Fibroblast of the aortic adventitia (primary cell): ENCODE measurements at regions not wholly inside any gene's neighbourhood (a gene's known extent, or its start where the extent isn't known, plus 50 kb on each side); places are given as distances from the start of the nearest gene placed in this dataset.

Experiments
- DNase-seq: peaks from one replicate; pipeline ENCODE4 v3.0.0-alpha.2; 2010; ENCODE audit warnings: low read depth
- H3K4me3 ChIP-seq: 2 replicates; pipeline ENCODE4 v1.5.1; 2011; ENCODE audit warnings: low read depth, mild to moderate bottlenecking, control low read depth, low read length, moderate library complexity
- TF ChIP-seq, protein P1 (sequence below): IDR thresholded peaks from 2 replicates; pipeline ENCODE4 v1.5.1; 2011; ENCODE audit warnings: mild to moderate bottlenecking, low read length, control low read depth, inconsistent platforms; ENCODE audit not compliant: insufficient read depth

- no peak overlapping the region for H3K4me3 ChIP-seq
- DNase-seq, result no peak
- TF ChIP-seq, protein P1, sequence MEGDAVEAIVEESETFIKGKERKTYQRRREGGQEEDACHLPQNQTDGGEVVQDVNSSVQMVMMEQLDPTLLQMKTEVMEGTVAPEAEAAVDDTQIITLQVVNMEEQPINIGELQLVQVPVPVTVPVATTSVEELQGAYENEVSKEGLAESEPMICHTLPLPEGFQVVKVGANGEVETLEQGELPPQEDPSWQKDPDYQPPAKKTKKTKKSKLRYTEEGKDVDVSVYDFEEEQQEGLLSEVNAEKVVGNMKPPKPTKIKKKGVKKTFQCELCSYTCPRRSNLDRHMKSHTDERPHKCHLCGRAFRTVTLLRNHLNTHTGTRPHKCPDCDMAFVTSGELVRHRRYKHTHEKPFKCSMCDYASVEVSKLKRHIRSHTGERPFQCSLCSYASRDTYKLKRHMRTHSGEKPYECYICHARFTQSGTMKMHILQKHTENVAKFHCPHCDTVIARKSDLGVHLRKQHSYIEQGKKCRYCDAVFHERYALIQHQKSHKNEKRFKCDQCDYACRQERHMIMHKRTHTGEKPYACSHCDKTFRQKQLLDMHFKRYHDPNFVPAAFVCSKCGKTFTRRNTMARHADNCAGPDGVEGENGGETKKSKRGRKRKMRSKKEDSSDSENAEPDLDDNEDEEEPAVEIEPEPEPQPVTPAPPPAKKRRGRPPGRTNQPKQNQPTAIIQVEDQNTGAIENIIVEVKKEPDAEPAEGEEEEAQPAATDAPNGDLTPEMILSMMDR, result no peak
Measured at GRCh38 chr5:91963166-91963565, 580.0 kb upstream of the ARRDC3 start.

GRCh38 chr5:91957666-91958065 is 574.5 kb upstream of the ARRDC3 start:
- peak; percentile 46 for DNase-seq
- no peak overlapping the region for H3K4me3 ChIP-seq
- TF ChIP-seq, protein P1, result no peak

GRCh38 chr5:91956738-91957137 is 573.6 kb upstream of the ARRDC3 start:
- H3K4me3 ChIP-seq, result no peak overlapping the region
- no peak for DNase-seq
- TF ChIP-seq, protein P1, result no peak

DNA sequence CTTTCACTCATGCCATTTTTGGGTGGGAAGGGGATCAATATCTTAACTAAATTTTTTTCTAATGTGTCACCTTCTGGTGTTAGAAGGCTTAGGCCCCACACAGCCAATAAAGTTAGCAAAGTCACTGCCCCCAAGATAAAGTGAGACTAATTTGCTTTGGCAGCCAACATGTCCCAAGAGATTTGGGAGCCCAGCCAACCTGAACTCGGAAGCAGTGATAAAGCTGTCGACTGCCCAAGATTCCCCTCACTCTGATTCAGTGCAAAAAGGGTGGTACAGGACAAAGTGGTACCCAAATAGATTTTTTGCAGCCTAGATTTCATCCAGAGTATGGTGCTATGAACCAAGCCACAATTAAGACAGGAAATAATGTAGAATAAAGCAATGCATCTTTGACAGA is 572.5 kb upstream of the ARRDC3 start:
- TF ChIP-seq, protein P1, result no peak
- no peak overlapping the region for H3K4me3 ChIP-seq
- DNase-seq, result no peak

DNA sequence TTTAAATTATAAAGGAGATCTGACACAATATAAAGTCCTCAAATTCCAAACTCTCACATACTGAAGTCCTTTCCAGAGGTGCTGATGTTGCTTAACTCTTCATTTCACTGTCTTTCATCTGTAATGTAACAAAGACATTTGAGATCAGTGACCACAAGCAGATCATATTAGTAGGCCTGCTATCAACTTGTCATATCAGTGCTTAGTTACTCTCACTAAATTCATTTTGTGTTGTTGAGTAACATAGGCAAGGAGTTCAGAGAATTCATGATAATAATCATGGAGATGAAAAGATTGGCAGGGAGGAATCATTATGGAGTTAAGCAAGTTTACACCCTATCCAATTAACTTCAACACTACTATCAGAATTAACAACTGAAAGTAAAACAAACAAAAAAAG is 571.0 kb upstream of the ARRDC3 start:
- TF ChIP-seq, protein P1, result no peak
- DNase-seq, result no peak
- H3K4me3 ChIP-seq, result no peak overlapping the region

DNA sequence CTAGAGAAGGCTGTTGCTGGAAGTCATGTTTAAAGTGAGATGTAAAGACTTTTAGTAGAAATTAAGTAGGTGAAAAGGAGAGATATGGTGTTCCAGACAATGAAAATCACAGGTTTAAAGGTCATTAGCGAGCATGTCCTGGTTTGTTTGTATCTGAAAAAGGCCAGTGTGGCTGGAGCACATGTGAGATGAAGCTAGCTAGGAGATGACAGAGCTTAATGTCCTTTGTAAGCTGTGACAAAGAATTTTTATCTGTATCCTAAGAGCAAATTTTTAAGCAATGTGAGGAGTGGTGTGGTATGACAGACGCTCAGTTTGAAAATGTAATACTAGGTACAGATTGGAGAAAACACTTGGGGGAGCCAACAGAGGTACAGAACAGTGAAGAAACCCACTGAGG is 567.2 kb upstream of the ARRDC3 start:
- no peak overlapping the region for H3K4me3 ChIP-seq
- TF ChIP-seq, protein P1, result no peak
- no peak for DNase-seq

DNA sequence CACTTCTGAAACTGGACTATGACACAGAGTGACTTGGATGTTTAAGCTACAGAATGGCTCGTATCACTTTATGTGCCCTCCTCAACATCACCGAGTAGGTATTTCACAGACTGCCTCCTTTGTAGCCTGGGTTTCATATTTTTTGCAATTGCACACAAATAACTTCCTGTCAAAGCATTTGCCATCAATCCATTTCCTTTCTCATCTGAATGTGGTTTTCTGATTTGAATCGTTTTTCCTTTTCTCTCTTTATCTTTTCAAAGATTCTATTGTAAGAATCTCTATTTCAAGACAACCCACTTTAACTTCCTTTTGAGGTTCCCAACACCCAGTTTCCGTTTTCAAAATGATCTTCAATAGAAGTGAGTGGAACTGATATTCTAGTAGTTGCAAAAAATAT is 563.8 kb upstream of the ARRDC3 start:
- H3K4me3 ChIP-seq, result no peak overlapping the region
- TF ChIP-seq, protein P1, result no peak
- no peak for DNase-seq
